DND-41 (cell line): ENCODE measurements at regions not wholly inside any gene's neighbourhood (a gene's known extent, or its start where the extent isn't known, plus 50 kb on each side); places are given as distances from the start of the nearest gene placed in this dataset.

ENCODE experiments used
- ATAC-seq: fragments of 200-7000 bp; cut with Tn5 transposase; 3 replicates; pipeline ENCODE4 v1.9.1; 2021; ENCODE audit warnings: low read depth; ENCODE audit not compliant: insufficient read depth
- DNase-seq: peaks from one replicate; pipeline ENCODE4 v3.0.0-alpha.2; 2020
- H2AFZ ChIP-seq: 2 replicates; pipeline ENCODE4 v1.6.0; 2012; ENCODE audit warnings: low read depth, low read length
- H3K27ac ChIP-seq: 2 replicates; pipeline ENCODE4 v1.5.1; 2012; ENCODE audit warnings: low read length, inconsistent platforms
- H3K27me3 ChIP-seq: fragments of 200-600 bp; sonication (generic); 2 replicates; pipeline ENCODE4 v1.6.0; 2012; ENCODE audit warnings: low read length, mild to moderate bottlenecking, inconsistent platforms; ENCODE audit not compliant: insufficient read depth, poor library complexity
- H3K36me3 ChIP-seq: 2 replicates; pipeline ENCODE4 v1.5.1; 2012; ENCODE audit warnings: low read length, inconsistent platforms; ENCODE audit not compliant: insufficient read depth
- H3K4me1 ChIP-seq: 2 replicates; pipeline ENCODE4 v1.5.1; 2012; ENCODE audit warnings: mild to moderate bottlenecking, low read length; ENCODE audit not compliant: insufficient read depth
- H3K4me2 ChIP-seq: 2 replicates; pipeline ENCODE4 v1.6.0; 2012; ENCODE audit warnings: mild to moderate bottlenecking, moderate library complexity, low read length, inconsistent platforms; ENCODE audit not compliant: insufficient read depth
- H3K4me3 ChIP-seq, 2 experiments: fragments of 200-600 bp in 1 of 2; shearing (Covaris generic) in 1 of 2; 2 replicates each; pipeline ENCODE4 v1.5.1; 2012 to 2016; ENCODE audit warnings: inconsistent platforms in 2 of 2, low read length in 2 of 2, mild to moderate bottlenecking in 2 of 2, low read depth in 1 of 2, moderate library complexity in 1 of 2
- H3K79me2 ChIP-seq: 2 replicates; pipeline ENCODE4 v1.6.0; 2012; ENCODE audit warnings: low read length, inconsistent platforms; ENCODE audit not compliant: insufficient read depth
- H3K9ac ChIP-seq: 2 replicates; pipeline ENCODE4 v1.6.0; 2012; ENCODE audit warnings: low read depth, mild to moderate bottlenecking, inconsistent platforms, low read length, moderate library complexity
- H3K9me3 ChIP-seq: 2 replicates; pipeline ENCODE4 v1.5.1; 2012; ENCODE audit warnings: low read length, moderate library complexity, mild to moderate bottlenecking, inconsistent platforms; ENCODE audit not compliant: insufficient read depth, severe bottlenecking
- H4K20me1 ChIP-seq: 2 replicates; pipeline ENCODE4 v1.6.0; 2012; ENCODE audit warnings: low read length; ENCODE audit not compliant: insufficient read depth
- EZH2 ChIP-seq: IDR thresholded peaks from 3 replicates; pipeline ENCODE4 v1.6.1; 2012; ENCODE audit warnings: borderline replicate concordance, low read depth, mild to moderate bottlenecking, moderate library complexity, low read length, inconsistent platforms; ENCODE audit not compliant: severe bottlenecking
- TF ChIP-seq, protein P1 (sequence below): IDR thresholded peaks from 2 replicates; pipeline ENCODE4 v1.5.1; 2012; ENCODE audit warnings: borderline replicate concordance, low read length, moderate library complexity, mild to moderate bottlenecking; ENCODE audit not compliant: poor library complexity, severe bottlenecking; ENCODE audit errors: extremely low read depth

DNA sequence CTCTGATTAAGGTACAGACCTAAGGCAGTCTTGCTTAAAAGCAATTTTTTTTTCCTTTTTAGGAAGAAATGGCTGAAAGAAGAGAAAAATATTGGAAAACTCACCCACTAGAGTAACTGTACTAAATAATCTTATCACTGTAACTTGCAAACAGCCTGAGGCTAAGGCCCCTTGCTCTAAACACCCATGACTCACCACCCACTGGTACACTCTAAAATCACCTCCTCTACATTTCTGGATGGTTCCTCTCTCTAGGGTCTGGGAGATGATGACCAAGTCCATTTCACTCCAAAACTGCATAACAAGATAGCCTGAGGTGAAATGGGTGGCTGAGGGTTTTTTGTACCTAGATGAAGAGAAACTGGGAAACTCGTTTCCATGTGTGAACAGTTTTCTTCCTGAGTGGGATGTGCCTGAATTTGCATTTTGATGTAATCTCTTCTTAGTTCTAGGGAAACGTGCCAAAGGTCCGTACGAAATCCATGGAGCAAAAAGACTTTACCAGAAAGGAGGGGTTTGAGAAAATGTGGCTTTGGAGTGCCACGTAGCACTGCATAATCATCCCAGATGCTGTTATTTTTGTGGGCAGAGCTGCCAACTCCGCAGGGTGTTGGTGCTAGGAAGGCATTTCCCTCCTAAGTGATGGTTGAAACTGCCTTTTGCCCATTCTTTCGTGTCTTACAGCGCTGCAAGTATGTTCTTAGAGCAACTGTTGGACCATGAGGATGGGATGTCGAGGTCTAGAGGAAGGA is 113.5 kb upstream of the C10orf90 start:
- Histone ChIP-seq H3K79me2 (no peaks in the 10 kb centered on the region), H3K4me2 (no peak overlapping the region), H2AFZ (no peak overlapping the region), H3K4me1 (no peaks in the 10 kb centered on the region), H3K9me3 (no peaks in the 10 kb centered on the region), H3K27me3 (no peaks in the 10 kb centered on the region), H3K9ac (no peak overlapping the region), H4K20me1 (no peaks in the 10 kb centered on the region), H3K27ac (no peak overlapping the region), H3K4me3 (no peak overlapping the region), H3K36me3 (no peaks in the 10 kb centered on the region)
- TF ChIP-seq EZH2 = no peak
- TF ChIP-seq, protein P1, sequence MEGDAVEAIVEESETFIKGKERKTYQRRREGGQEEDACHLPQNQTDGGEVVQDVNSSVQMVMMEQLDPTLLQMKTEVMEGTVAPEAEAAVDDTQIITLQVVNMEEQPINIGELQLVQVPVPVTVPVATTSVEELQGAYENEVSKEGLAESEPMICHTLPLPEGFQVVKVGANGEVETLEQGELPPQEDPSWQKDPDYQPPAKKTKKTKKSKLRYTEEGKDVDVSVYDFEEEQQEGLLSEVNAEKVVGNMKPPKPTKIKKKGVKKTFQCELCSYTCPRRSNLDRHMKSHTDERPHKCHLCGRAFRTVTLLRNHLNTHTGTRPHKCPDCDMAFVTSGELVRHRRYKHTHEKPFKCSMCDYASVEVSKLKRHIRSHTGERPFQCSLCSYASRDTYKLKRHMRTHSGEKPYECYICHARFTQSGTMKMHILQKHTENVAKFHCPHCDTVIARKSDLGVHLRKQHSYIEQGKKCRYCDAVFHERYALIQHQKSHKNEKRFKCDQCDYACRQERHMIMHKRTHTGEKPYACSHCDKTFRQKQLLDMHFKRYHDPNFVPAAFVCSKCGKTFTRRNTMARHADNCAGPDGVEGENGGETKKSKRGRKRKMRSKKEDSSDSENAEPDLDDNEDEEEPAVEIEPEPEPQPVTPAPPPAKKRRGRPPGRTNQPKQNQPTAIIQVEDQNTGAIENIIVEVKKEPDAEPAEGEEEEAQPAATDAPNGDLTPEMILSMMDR = no peak
- DNase-seq (no peak), ATAC-seq (no peak)

DNA sequence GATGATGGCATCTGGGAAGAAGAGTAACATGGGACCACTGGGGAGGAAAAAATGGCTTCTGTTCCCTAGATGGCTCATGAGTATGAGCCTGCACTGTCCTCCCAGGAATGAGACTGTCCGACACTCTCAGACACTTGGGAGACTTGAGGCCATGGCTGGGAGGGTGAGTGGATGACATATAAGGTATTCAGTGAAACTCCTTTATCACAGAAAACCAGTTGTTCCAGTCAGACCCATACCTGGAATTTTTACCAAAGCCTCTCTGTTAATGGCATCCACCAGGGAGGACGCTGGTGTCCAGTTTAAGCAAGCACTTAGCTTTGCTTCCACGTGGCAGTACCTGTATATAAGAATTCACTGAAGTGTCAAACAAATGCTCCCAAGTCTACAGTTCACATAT is 116.7 kb upstream of the C10orf90 start:
- Histone ChIP-seq H3K27ac (no peak overlapping the region), H2AFZ (no peak overlapping the region), H3K36me3 (no peaks in the 10 kb centered on the region), H3K4me1 (no peaks in the 10 kb centered on the region), H3K79me2 (no peaks in the 10 kb centered on the region), H3K4me2 (no peak overlapping the region), H3K9ac (no peak overlapping the region), H3K27me3 (no peaks in the 10 kb centered on the region), H3K9me3 (no peaks in the 10 kb centered on the region), H4K20me1 (no peaks in the 10 kb centered on the region), H3K4me3 (no peak overlapping the region)
- no peak for TF ChIP-seq EZH2
- TF ChIP-seq, protein P1 = no peak
- ATAC-seq (no peak), DNase-seq (no peak)

DNA sequence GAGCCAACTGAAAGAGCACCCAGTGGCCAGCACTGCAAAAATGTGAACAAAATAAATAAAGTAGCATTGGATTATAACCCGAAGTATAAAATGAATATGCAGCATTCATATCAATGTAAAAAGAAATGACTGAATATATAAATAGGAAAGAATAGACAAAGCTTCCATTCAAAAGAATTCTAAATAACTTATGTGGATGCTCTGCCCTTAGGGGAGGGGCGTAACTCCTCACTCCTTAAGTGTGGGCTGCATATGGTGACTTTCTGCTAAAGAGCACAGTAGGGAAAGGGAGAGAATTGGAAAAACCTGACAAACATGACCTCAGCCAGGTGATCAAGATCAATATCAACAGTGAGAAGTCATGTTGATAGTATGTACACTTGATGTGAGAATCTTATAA is 109.9 kb upstream of the DOCK1 start:
- no peak overlapping the region for H3K9ac ChIP-seq
- no peak overlapping the region for H3K4me2 ChIP-seq
- ATAC-seq = no peak
- H3K36me3 ChIP-seq = no peaks in the 10 kb centered on the region
- H3K4me3 ChIP-seq = no peak overlapping the region
- no peaks in the 10 kb centered on the region for H3K79me2 ChIP-seq
- H3K9me3 ChIP-seq = no peaks in the 10 kb centered on the region
- TF ChIP-seq EZH2 = no peak
- TF ChIP-seq, protein P1 = no peak
- DNase-seq = no peak
- H3K27me3 ChIP-seq = no peaks in the 10 kb centered on the region
- H3K4me1 ChIP-seq = no peaks in the 10 kb centered on the region
- H3K27ac ChIP-seq = no peak overlapping the region
- no peak overlapping the region for H2AFZ ChIP-seq
- no peaks in the 10 kb centered on the region for H4K20me1 ChIP-seq

DNA sequence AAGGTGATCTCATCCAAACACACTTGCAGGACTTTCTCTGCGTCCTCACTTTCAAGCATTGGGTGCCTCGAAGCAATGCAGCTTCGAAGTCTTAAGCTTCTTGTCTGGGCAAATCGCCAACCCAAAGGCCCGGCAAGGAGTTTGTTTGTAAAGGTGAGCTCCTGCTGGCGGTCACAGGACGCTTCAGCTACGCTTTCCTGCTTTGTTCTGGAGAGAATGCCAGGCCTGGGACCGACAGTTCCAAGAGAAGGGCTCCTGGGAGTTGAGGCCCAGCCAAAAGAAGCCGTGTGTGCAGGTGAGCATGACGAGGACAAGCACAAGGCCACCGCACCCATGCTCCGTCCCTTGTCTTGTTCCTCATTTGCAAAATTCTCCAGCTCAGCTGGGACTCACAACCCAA is 106.6 kb upstream of the DOCK1 start:
- H3K79me2 ChIP-seq = no peaks in the 10 kb centered on the region
- H3K9me3 ChIP-seq = no peaks in the 10 kb centered on the region
- no peak overlapping the region for H2AFZ ChIP-seq
- no peak overlapping the region for H3K27ac ChIP-seq
- H3K4me3 ChIP-seq = no peak overlapping the region
- no peaks in the 10 kb centered on the region for H3K4me1 ChIP-seq
- H3K9ac ChIP-seq = no peak overlapping the region
- H4K20me1 ChIP-seq = no peaks in the 10 kb centered on the region
- H3K27me3 ChIP-seq = no peaks in the 10 kb centered on the region
- no peak for ATAC-seq
- DNase-seq = no peak
- H3K4me2 ChIP-seq = no peak overlapping the region
- H3K36me3 ChIP-seq = no peaks in the 10 kb centered on the region
- no peak for TF ChIP-seq EZH2
- TF ChIP-seq, protein P1 = no peak
